HCT116 (cell line): ENCODE measurements at regions not wholly inside any gene's neighbourhood (a gene's known extent, or its start where the extent isn't known, plus 50 kb on each side); places are given as distances from the start of the nearest gene placed in this dataset.

ENCODE experiments used
- ATAC-seq: fragments of 200-7000 bp; cut with Tn5 transposase; 2 replicates; pipeline ENCODE4 v1.9.1; 2020; ENCODE audit warnings: mild to moderate bottlenecking, moderate library complexity
- BruUV-seq: library from RNA; stranded (reverse); fragments of 400-500 nt; replicated peaks from 2 replicates; lab custom pipeline; 2021; lab: Mats Ljungman, UMichigan
- CTCF ChIA-PET: fragments of 300-600 bp; sonication (Branson Sonifier 250); formaldehyde crosslinking; loops from one replicate; lab custom pipeline; 2021; ENCODE audit warnings: antibody characterized with exemption; lab: Charles Lee
- POLR2A ChIA-PET: fragments of 300-600, 350-600 bp; sonication (Branson Sonifier 250); formaldehyde crosslinking; loops from one replicate; lab custom pipeline; 2021; ENCODE audit warnings: antibody characterized with exemption; lab: Charles Lee
- RAD21 ChIA-PET, 2 experiments: fragments of 300-600 bp; sonication (Branson Sonifier 250); formaldehyde crosslinking; loops; one replicate each; lab custom pipeline; 2023; ENCODE audit warnings: low total read pairs in 2 of 2; ENCODE audit not compliant: uncharacterized antibody in 2 of 2, unreplicated experiment in 2 of 2, low non-redundant PET in 1 of 2; lab: Charles Lee
- DNase-seq: peaks from one replicate; pipeline ENCODE4 v3.0.0-alpha.2; 2010; ENCODE audit warnings: low read depth, low spot score
- H2AFZ ChIP-seq: fragments of 200-600 bp; shearing (Covaris generic), sonication (generic); 2 replicates; pipeline ENCODE4 v1.6.1; 2017; ENCODE audit warnings: low read depth, mixed run types, mixed read lengths, antibody characterized with exemption, low read length; ENCODE audit not compliant: poor library complexity, severe bottlenecking
- H3K27ac ChIP-seq: 2 replicates; pipeline ENCODE4 v1.5.1; 2012; ENCODE audit warnings: low read depth, low read length
- H3K27me3 ChIP-seq: fragments of 200-600 bp; sonication (generic); 2 replicates; pipeline ENCODE4 v1.6.1; 2016; ENCODE audit warnings: mixed run types, low read length, mixed read lengths; ENCODE audit not compliant: insufficient read depth
- H3K36me3 ChIP-seq, 2 experiments: fragments of 200-500 bp in 1 of 2; fragments of 200-600 bp in 1 of 2; sonication (Bioruptor generic) in 1 of 2; sonication (generic) in 1 of 2; 2 replicates each; pipeline versions ENCODE4 v1.5.1 to v1.6.1; 2014 to 2016; ENCODE audit warnings: low read length in 2 of 2, inconsistent platforms in 1 of 2, mixed read lengths in 1 of 2, mixed run types in 1 of 2; ENCODE audit not compliant: insufficient read depth in 2 of 2, control insufficient read depth in 1 of 2
- H3K4me1 ChIP-seq, 2 experiments: fragments of 200-600 bp in 1 of 2; sonication (generic) in 1 of 2; 2 replicates each; pipeline versions ENCODE4 v1.5.1 to v1.6.1; 2012 to 2017; ENCODE audit warnings: low read length in 2 of 2, inconsistent platforms in 1 of 2, mild to moderate bottlenecking in 1 of 2, mixed read lengths in 1 of 2, mixed run types in 1 of 2, moderate library complexity in 1 of 2; ENCODE audit not compliant: insufficient read depth in 2 of 2, control insufficient read depth in 1 of 2
- H3K4me2 ChIP-seq: fragments of 200-600 bp; sonication (generic); 2 replicates; pipeline ENCODE4 v1.6.1; 2017; ENCODE audit warnings: mixed run types, low read length, mixed read lengths
- H3K4me3 ChIP-seq, 2 experiments: fragments of 200-600 bp in 1 of 2; sonication (generic) in 1 of 2; replicated peaks in 1 of 2; 2 replicates each; pipeline ENCODE4 v1.5.1; 2011 to 2016; ENCODE audit warnings: low read length in 2 of 2, control low read depth in 1 of 2, low read depth in 1 of 2, mild to moderate bottlenecking in 1 of 2, mixed read lengths in 1 of 2, mixed run types in 1 of 2
- H3K79me2 ChIP-seq: fragments of 200-600 bp; sonication (generic); 2 replicates; pipeline ENCODE4 v1.6.1; 2017; ENCODE audit warnings: mild to moderate bottlenecking, mixed run types, low read length, moderate library complexity, mixed read lengths; ENCODE audit not compliant: insufficient read depth
- H3K9ac ChIP-seq: fragments of 200-600 bp; sonication (generic); 2 replicates; pipeline ENCODE4 v1.6.1; 2016; ENCODE audit warnings: low read length, mixed read lengths
- H3K9me2 ChIP-seq: fragments of 200-600 bp; sonication (generic), shearing (Covaris generic); 2 replicates; pipeline ENCODE4 v1.6.1; 2017; ENCODE audit warnings: mixed run types, mild to moderate bottlenecking, moderate library complexity; ENCODE audit not compliant: insufficient read depth
- H3K9me3 ChIP-seq, 2 experiments: fragments of 200-500 bp in 1 of 2; fragments of 200-600 bp in 1 of 2; sonication (Bioruptor generic) in 1 of 2; sonication (generic) in 1 of 2; 2 replicates each; pipeline ENCODE4 v1.6.1; 2014 to 2017; ENCODE audit warnings: low read length in 2 of 2, mixed read lengths in 2 of 2, inconsistent platforms in 1 of 2, low read depth in 1 of 2, mild to moderate bottlenecking in 1 of 2, mixed run types in 1 of 2, moderate library complexity in 1 of 2; ENCODE audit not compliant: control insufficient read depth in 1 of 2, insufficient read depth in 1 of 2
- H4K20me1 ChIP-seq: fragments of 200-600 bp; sonication (generic), shearing (Covaris generic); 2 replicates; pipeline ENCODE4 v1.6.1; 2017; ENCODE audit warnings: mixed run types, mild to moderate bottlenecking, moderate library complexity; ENCODE audit not compliant: insufficient read depth
- CBX3 ChIP-seq: IDR thresholded peaks from 2 replicates; pipeline ENCODE4 v1.6.1; 2012; ENCODE audit warnings: low read depth
- CEBPB ChIP-seq: IDR thresholded peaks from 2 replicates; pipeline ENCODE4 v1.6.1; 2012; ENCODE audit warnings: low read depth
- EGR1 ChIP-seq: IDR thresholded peaks from 2 replicates; pipeline ENCODE4 v1.6.1; 2012; ENCODE audit warnings: low read depth
- ELF1 ChIP-seq: IDR thresholded peaks from 2 replicates; pipeline ENCODE4 v1.6.1; 2012; ENCODE audit warnings: low read depth, borderline replicate concordance
- FOSL1 ChIP-seq: IDR thresholded peaks from 2 replicates; pipeline ENCODE4 v1.6.1; 2012; ENCODE audit warnings: low read depth
- POLR2A ChIP-seq: IDR thresholded peaks from 2 replicates; pipeline ENCODE4 v1.7.0; 2011; ENCODE audit warnings: borderline replicate concordance; ENCODE audit not compliant: insufficient read depth, insufficient read length; ENCODE audit errors: extremely low read depth
- SIN3A ChIP-seq: IDR thresholded peaks from 2 replicates; pipeline ENCODE4 v1.6.1; 2012; ENCODE audit warnings: low read depth
- SP1 ChIP-seq: IDR thresholded peaks from 2 replicates; pipeline ENCODE4 v1.6.1; 2012; ENCODE audit warnings: low read depth
- YY1 ChIP-seq: IDR thresholded peaks from 2 replicates; pipeline ENCODE4 v1.6.1; 2011; ENCODE audit warnings: low read length, low read depth, moderate library complexity, mild to moderate bottlenecking; ENCODE audit not compliant: insufficient replicate concordance; ENCODE audit errors: extremely low read depth
- ZFX ChIP-seq: fragments of 450-650 bp; IDR thresholded peaks from 2 replicates; pipeline ENCODE4 v1.6.1; 2017
- ZNF274 ChIP-seq: fragments of 200-500 bp; sonication (Bioruptor generic); IDR thresholded peaks from 2 replicates; pipeline ENCODE4 v1.6.1; 2014; ENCODE audit warnings: mild to moderate bottlenecking, low read depth, low read length, inconsistent platforms
- intact Hi-C: fragments of 100-400 bp; cut with micrococcal nuclease; formaldehyde crosslinking; loops from 2 replicates; pipeline ENCODE4 v1.10.0; 2022
- TF ChIP-seq, protein P1 (sequence below): IDR thresholded peaks from 2 replicates; pipeline ENCODE4 v1.6.1; 2012
- TF ChIP-seq, protein P2 (sequence below), 3 experiments: fragments of 200-600 bp in 1 of 3; sonication (generic) in 1 of 3; IDR thresholded peaks in 2 of 3; conservative IDR thresholded peaks in 1 of 3; 2 replicates each; pipeline ENCODE4 v1.5.1; 2012 to 2017; ENCODE audit warnings: low read depth in 2 of 3, low read length in 2 of 3, antibody characterized with exemption in 1 of 3, borderline replicate concordance in 1 of 3, control low read depth in 1 of 3, mild to moderate bottlenecking in 1 of 3, mixed read lengths in 1 of 3, mixed run types in 1 of 3, moderate library complexity in 1 of 3; ENCODE audit not compliant: insufficient read depth in 1 of 3

DNA sequence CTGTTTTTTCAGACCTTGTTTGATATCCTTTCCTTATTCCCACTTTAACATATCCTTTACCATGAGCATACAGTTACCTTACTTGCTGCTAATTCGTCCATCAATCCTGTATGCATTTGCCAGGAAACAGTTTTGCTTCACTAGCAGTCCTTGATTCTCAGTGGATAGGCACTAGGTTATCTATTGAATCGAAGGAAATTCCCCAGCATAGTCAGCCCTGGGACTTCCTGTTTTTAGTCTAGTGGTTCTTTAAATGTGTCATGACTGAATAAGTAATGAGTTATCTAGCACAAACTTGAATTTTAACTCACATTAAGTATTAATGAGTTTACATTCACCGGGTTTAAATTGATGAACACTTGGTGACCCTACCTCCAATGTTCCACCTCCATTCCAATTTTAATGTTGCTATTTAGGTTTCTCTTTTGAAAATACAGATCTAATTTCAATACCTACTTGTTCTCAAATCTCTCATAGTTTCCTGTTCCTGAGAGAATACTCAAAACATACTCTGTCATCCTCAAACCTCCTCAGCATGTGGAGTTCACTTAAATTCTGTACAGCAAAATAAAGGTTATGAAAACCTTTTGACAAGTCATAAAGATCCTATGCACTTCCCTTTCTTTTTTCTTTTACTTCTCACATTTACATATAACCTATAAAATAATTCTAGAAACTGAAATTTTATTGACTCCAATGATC is 1375.1 kb upstream of the TENM4 start:
- DNase-seq (no peak), ATAC-seq (no peak)
- intact Hi-C loops: no loop called here
- no TSS peak for BruUV-seq
- TF ChIP-seq FOSL1 (no peak), ZFX (no peak), SP1 (no peak), ZNF274 (no peak), EGR1 (no peak), SIN3A (no peak), YY1 (no peak), ELF1 (no peak), CBX3 (no peak), CEBPB (no peak), POLR2A (no peak)
- TF ChIP-seq, protein P1, sequence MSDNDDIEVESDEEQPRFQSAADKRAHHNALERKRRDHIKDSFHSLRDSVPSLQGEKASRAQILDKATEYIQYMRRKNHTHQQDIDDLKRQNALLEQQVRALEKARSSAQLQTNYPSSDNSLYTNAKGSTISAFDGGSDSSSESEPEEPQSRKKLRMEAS: no peak
- TF ChIP-seq, protein P2, sequence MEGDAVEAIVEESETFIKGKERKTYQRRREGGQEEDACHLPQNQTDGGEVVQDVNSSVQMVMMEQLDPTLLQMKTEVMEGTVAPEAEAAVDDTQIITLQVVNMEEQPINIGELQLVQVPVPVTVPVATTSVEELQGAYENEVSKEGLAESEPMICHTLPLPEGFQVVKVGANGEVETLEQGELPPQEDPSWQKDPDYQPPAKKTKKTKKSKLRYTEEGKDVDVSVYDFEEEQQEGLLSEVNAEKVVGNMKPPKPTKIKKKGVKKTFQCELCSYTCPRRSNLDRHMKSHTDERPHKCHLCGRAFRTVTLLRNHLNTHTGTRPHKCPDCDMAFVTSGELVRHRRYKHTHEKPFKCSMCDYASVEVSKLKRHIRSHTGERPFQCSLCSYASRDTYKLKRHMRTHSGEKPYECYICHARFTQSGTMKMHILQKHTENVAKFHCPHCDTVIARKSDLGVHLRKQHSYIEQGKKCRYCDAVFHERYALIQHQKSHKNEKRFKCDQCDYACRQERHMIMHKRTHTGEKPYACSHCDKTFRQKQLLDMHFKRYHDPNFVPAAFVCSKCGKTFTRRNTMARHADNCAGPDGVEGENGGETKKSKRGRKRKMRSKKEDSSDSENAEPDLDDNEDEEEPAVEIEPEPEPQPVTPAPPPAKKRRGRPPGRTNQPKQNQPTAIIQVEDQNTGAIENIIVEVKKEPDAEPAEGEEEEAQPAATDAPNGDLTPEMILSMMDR (IDR thresholded peaks at IDR 0.05 in 2 of 3, conservative IDR thresholded peaks at IDR 0.05 in 1 of 3; ENCODE audit: borderline replicate concordance in 1 of 3, insufficient read depth in 1 of 3, low read depth in 2 of 3, low read length in 2 of 3): no peak
- no peak overlapping the region for H3K4me2 ChIP-seq
- H3K27me3 ChIP-seq: no peaks in the 10 kb centered on the region
- no peaks in the 10 kb centered on the region for H4K20me1 ChIP-seq
- ChIA-PET POLR2A (no interaction called here), RAD21 (no interaction called here), CTCF (no interaction called here)
- H3K4me1 ChIP-seq: no peaks in the 10 kb centered on the region
- peaks cover 7 to 13% of the 10 kb centered on the region in 2 experiments; a peak in 2 of 4 replicates for H3K9me3 ChIP-seq
- H2AFZ ChIP-seq: no peak overlapping the region
- H3K79me2 ChIP-seq: no peaks in the 10 kb centered on the region
- no peak overlapping the region for H3K27ac ChIP-seq
- no peak overlapping the region for H3K9ac ChIP-seq
- no peak overlapping the region for H3K4me3 ChIP-seq
- H3K36me3 ChIP-seq: no peaks in the 10 kb centered on the region
- H3K9me2 ChIP-seq: no peaks in the 10 kb centered on the region
